Fibroblast of lung (primary cell): ENCODE measurements at regions not wholly inside any gene's neighbourhood (a gene's known extent, or its start where the extent isn't known, plus 50 kb on each side); places are given as distances from the start of the nearest gene placed in this dataset.

Source experiments
- DNase-seq, 2 donors: peaks; one replicate each; pipeline versions ENCODE4 v3.0.0 to v3.0.0-alpha.2; 2010; ENCODE audit warnings: low read depth in 2 of 2
- H2AFZ ChIP-seq: 2 replicates; pipeline ENCODE4 v1.5.1; 2012; ENCODE audit warnings: low read length, control low read depth, inconsistent platforms
- H3K27ac ChIP-seq: 2 replicates; pipeline ENCODE4 v1.5.1; 2011; ENCODE audit warnings: low read length, control low read depth; ENCODE audit not compliant: insufficient read depth
- H3K27me3 ChIP-seq: 2 replicates; pipeline ENCODE4 v1.5.1; 2011; ENCODE audit warnings: mild to moderate bottlenecking, low read length; ENCODE audit not compliant: control insufficient read depth, insufficient read depth
- H3K36me3 ChIP-seq: 2 replicates; pipeline ENCODE4 v1.5.1; 2011; ENCODE audit warnings: low read length; ENCODE audit not compliant: control insufficient read depth, insufficient read depth
- H3K4me1 ChIP-seq: 2 replicates; pipeline ENCODE4 v1.5.1; 2011; ENCODE audit warnings: low read length; ENCODE audit not compliant: control insufficient read depth, insufficient read depth; ENCODE audit errors: extremely low read depth
- H3K4me2 ChIP-seq: 2 replicates; pipeline ENCODE4 v1.5.1; 2011; ENCODE audit warnings: low read length, control low read depth; ENCODE audit not compliant: insufficient read depth; ENCODE audit errors: extremely low read depth
- H3K4me3 ChIP-seq, 4 experiments: fragments of 200-600 bp in 1 of 4; sonication (generic) in 1 of 4; replicated peaks in 1 of 4; 2 replicates each; pipeline ENCODE4 v1.5.1; 2011 to 2016; ENCODE audit warnings: low read length in 4 of 4, low read depth in 3 of 4, mild to moderate bottlenecking in 3 of 4, control low read depth in 2 of 4, inconsistent platforms in 1 of 4, mixed read lengths in 1 of 4; ENCODE audit not compliant: insufficient read depth in 1 of 4; ENCODE audit errors: control extremely low read depth in 1 of 4
- H3K79me2 ChIP-seq: 2 replicates; pipeline ENCODE4 v1.5.1; 2012; ENCODE audit warnings: mild to moderate bottlenecking, low read length, inconsistent platforms; ENCODE audit not compliant: control insufficient read depth, insufficient read depth
- H3K9ac ChIP-seq: 2 replicates; pipeline ENCODE4 v1.5.1; 2011; ENCODE audit warnings: mild to moderate bottlenecking, low read length, control low read depth; ENCODE audit not compliant: insufficient read depth
- H3K9me3 ChIP-seq: 2 replicates; pipeline ENCODE4 v1.5.1; 2012; ENCODE audit warnings: low read depth, low read length; ENCODE audit not compliant: control insufficient read depth, insufficient read depth
- H4K20me1 ChIP-seq: 2 replicates; pipeline ENCODE4 v1.5.1; 2011; ENCODE audit warnings: low read length; ENCODE audit not compliant: control insufficient read depth, insufficient read depth; ENCODE audit errors: extremely low read depth
- CTCF ChIP-seq, 2 donors: IDR thresholded peaks in 1 of 2; conservative IDR thresholded peaks in 1 of 2; 1 replicate in 1 of 2; 2 replicates in 1 of 2; pipeline ENCODE4 v1.5.1; 2011 to 2012; ENCODE audit warnings: low read length in 2 of 2, control low read depth in 1 of 2, inconsistent platforms in 1 of 2, low read depth in 1 of 2, mild to moderate bottlenecking in 1 of 2
- EZH2 ChIP-seq: IDR thresholded peaks from 2 replicates; pipeline ENCODE4 v1.5.1; 2012; ENCODE audit warnings: low read length, control low read depth, mild to moderate bottlenecking; ENCODE audit errors: missing control alignments

- no peak for DNase-seq
Measured at GRCh38 chr3:147471741-147472140, 62.6 kb downstream of the ZIC1 start.

GRCh38 chr3:147472846-147473245 lies 63.7 kb downstream of the ZIC1 start:
- no peak for TF ChIP-seq CTCF (conservative IDR thresholded peaks at IDR 0.05 in 1 of 2, IDR thresholded peaks at IDR 0.05 in 1 of 2; ENCODE audit: low read depth in 1 of 2, low read length in 2 of 2)
- no peak for TF ChIP-seq EZH2

More at GRCh38 chr3:147471741-147472140, 62.6 kb downstream of the ZIC1 start:
- Histone ChIP-seq H2AFZ (no peak overlapping the region), H3K9ac (no peak overlapping the region), H3K4me2 (no peak overlapping the region), H3K4me3 (no peak overlapping the region), H3K36me3 (no peaks in the 10 kb centered on the region), H3K27ac (no peak overlapping the region), H3K4me1 (no peaks in the 10 kb centered on the region), H3K9me3 (no peaks in the 10 kb centered on the region), H3K79me2 (no peaks in the 10 kb centered on the region), H3K27me3 (no peaks in the 10 kb centered on the region), H4K20me1 (no peaks in the 10 kb centered on the region)
- TF ChIP-seq EZH2 (no peak), CTCF (conservative IDR thresholded peaks at IDR 0.05 in 1 of 2, IDR thresholded peaks at IDR 0.05 in 1 of 2; ENCODE audit: low read depth in 1 of 2, low read length in 2 of 2) (no peak)

GRCh38 chr3:147483145-147483544 lies 74.0 kb downstream of the ZIC1 start:
- Histone ChIP-seq H3K4me3 (no peak overlapping the region), H3K4me2 (no peak overlapping the region), H3K79me2 (no peaks in the 10 kb centered on the region), H3K9me3 (no peaks in the 10 kb centered on the region), H3K27ac (no peak overlapping the region), H2AFZ (no peak overlapping the region), H3K36me3 (no peaks in the 10 kb centered on the region), H3K9ac (no peak overlapping the region), H3K27me3 (no peaks in the 10 kb centered on the region), H3K4me1 (no peaks in the 10 kb centered on the region), H4K20me1 (no peaks in the 10 kb centered on the region)
- no peak for DNase-seq
- no peak for TF ChIP-seq CTCF (conservative IDR thresholded peaks at IDR 0.05 in 1 of 2, IDR thresholded peaks at IDR 0.05 in 1 of 2; ENCODE audit: low read depth in 1 of 2, low read length in 2 of 2)
- TF ChIP-seq EZH2 = no peak

More at GRCh38 chr3:147472846-147473245, 63.7 kb downstream of the ZIC1 start:
- Histone ChIP-seq H3K27ac (no peak overlapping the region), H3K79me2 (no peaks in the 10 kb centered on the region), H3K4me1 (no peaks in the 10 kb centered on the region), H3K4me3 (no peak overlapping the region), H3K4me2 (no peak overlapping the region), H3K36me3 (no peaks in the 10 kb centered on the region), H4K20me1 (no peaks in the 10 kb centered on the region), H3K27me3 (no peaks in the 10 kb centered on the region), H3K9me3 (no peaks in the 10 kb centered on the region), H3K9ac (no peak overlapping the region), H2AFZ (no peak overlapping the region)
- no peak for DNase-seq
